GM13976 (cell line): ENCODE measurements at regions not wholly inside any gene's neighbourhood (a gene's known extent, or its start where the extent isn't known, plus 50 kb on each side); places are given as distances from the start of the nearest gene placed in this dataset.
"Not testable (repeated sequence)": the region's sequence is repeated elsewhere in the genome, so short reads cannot be mapped to it uniquely, and the experiment has no call there.

Experiments
- DNase-seq: peaks from one replicate; pipeline ENCODE4 v3.0.0; 2012; ENCODE audit warnings: low spot score
- in situ Hi-C: fragments of 300-500 bp; cut with MboI; formaldehyde crosslinking; loops from one replicate; pipeline ENCODE4 v1.12.0; 2022; ENCODE audit warnings: low sequenced_read_pairs, mixed read lengths, inconsistent platforms; ENCODE audit not compliant: unreplicated experiment
- TF ChIP-seq, protein P1 (sequence below): IDR thresholded peaks from 2 replicates; pipeline ENCODE4 v1.5.1; 2012; ENCODE audit warnings: borderline replicate concordance, mild to moderate bottlenecking; ENCODE audit not compliant: insufficient read depth; ENCODE audit errors: extremely low read depth, missing control alignments, control extremely low read depth

DNA sequence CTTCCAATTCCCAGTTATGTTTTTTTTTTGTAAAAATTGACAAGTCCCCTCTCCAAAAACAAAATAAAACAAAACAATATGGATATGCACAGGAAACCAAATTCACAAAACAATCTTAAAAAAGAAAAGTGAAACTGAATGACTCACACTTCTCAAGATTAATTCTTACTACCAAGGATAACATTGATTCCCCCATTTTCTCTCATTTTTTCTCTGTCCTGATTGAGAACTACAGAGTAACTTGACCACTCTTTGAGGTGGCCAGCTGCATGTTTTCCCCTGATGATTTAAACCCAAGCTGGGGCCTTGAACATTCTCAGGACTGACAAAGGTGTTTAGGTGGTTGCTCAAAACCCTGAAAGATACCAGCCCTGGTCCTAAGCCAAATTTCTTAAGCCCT is 149.0 kb downstream of the AHSP start:
- DNase-seq, result no peak
- in situ Hi-C loops, result no loop called here
- TF ChIP-seq, protein P1, sequence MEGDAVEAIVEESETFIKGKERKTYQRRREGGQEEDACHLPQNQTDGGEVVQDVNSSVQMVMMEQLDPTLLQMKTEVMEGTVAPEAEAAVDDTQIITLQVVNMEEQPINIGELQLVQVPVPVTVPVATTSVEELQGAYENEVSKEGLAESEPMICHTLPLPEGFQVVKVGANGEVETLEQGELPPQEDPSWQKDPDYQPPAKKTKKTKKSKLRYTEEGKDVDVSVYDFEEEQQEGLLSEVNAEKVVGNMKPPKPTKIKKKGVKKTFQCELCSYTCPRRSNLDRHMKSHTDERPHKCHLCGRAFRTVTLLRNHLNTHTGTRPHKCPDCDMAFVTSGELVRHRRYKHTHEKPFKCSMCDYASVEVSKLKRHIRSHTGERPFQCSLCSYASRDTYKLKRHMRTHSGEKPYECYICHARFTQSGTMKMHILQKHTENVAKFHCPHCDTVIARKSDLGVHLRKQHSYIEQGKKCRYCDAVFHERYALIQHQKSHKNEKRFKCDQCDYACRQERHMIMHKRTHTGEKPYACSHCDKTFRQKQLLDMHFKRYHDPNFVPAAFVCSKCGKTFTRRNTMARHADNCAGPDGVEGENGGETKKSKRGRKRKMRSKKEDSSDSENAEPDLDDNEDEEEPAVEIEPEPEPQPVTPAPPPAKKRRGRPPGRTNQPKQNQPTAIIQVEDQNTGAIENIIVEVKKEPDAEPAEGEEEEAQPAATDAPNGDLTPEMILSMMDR, result no peak

DNA sequence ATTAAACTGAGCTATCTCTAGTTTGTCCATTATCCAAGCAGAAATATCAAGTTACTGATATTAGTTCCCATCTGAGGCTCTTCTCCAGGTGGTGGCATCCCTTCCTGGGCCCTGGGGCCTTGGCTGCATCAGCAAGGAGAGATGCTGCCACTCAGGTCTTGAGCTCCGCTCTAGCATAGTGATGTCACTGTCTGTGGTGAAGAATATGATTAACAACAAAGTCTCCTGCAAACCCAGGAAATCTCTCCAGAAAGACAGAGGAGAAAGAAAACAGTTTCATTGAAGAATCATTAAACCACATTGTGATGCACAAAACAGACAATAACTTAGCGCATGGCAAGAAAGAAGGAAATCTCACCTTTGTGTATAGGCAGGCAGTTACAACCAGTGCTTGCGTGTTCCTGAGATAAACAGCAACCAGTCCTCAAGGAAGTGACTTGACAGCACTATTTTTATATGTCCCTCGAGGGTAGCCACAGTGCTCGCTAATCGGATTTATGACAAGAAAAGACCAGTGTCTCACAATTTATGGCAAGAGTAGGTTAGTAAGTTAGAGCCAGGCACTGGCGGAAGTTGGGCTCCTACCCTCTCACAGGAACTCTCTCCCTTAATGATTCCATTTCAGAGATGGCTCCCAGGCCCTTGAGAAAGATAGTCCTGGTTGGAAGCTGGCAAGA is 151.1 kb downstream of the AHSP start:
- no peak for DNase-seq
- TF ChIP-seq, protein P1, result no peak
- in situ Hi-C loops, result no loop called here

- in situ Hi-C loops, result not testable (repeated sequence)
Measured at GRCh38 chr16:31689331-31689730, 161.6 kb downstream of the AHSP start.

GRCh38 chr16:31692338-31692737 is 164.6 kb downstream of the AHSP start:
- DNase-seq, in situ Hi-C loops: not testable (repeated sequence)

More at GRCh38 chr16:31689331-31689730, 161.6 kb downstream of the AHSP start:
- not testable (repeated sequence) for DNase-seq

DNA sequence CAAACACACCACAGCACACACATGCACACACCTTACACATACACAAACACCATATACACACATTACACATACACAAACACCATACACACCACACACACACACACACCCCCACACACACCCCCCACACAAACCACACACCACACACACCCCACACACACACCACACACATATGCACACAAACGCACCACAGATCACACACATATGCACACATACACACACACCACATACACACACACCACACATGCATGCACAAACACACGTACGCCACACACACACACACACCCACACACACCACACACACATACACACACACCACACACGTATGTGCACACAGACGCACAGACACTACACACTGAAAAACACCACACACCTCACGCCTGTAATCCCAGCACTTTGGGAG is 166.0 kb downstream of the AHSP start:
- TF ChIP-seq, protein P1, result no peak
- no peak for DNase-seq
- in situ Hi-C loops, result no loop called here

- TF ChIP-seq, protein P1, result no peak
- in situ Hi-C loops, result no loop called here
- no peak for DNase-seq
Measured at GRCh38 chr16:31694461-31694860, 166.8 kb downstream of the AHSP start.

- in situ Hi-C loops, result no loop called here
- TF ChIP-seq, protein P1, result no peak
- DNase-seq, result peak; percentile 67
Measured at GRCh38 chr16:31695667-31696066, 168.0 kb downstream of the AHSP start.
